Endothelial cell of hepatic sinusoid (primary cell): ENCODE measurements at regions not wholly inside any gene's neighbourhood (a gene's known extent, or its start where the extent isn't known, plus 50 kb on each side); places are given as distances from the start of the nearest gene placed in this dataset.
"Not testable (repeated sequence)": the region's sequence is repeated elsewhere in the genome, so short reads cannot be mapped to it uniquely, and the experiment has no call there.

ENCODE experiments used
- in situ Hi-C: cut with HindIII; loops from 2 replicates; pipeline ENCODE4 v1.10.0; 2017; ENCODE audit warnings: low sequenced_read_pairs

DNA sequence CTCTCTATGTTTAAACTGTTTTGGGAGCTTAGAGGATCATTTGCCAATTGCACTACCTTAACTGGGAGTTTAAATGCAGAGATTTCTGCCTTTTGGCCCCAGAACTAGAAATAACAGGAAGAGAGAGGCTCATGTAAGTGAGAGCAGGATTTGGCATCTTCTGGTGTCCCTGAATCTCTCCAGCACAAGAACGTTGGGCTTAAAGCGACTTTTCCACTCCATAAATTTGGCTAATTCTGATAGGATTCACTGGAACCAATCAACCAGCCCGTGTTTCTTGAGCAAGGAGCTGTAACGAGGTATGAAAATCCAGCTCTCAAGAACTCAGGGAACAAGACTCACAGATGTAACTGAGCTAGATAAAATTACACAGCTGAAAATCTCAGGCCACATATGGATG is 181.0 kb downstream of the C1D start:
- in situ Hi-C loops = no loop called here

DNA sequence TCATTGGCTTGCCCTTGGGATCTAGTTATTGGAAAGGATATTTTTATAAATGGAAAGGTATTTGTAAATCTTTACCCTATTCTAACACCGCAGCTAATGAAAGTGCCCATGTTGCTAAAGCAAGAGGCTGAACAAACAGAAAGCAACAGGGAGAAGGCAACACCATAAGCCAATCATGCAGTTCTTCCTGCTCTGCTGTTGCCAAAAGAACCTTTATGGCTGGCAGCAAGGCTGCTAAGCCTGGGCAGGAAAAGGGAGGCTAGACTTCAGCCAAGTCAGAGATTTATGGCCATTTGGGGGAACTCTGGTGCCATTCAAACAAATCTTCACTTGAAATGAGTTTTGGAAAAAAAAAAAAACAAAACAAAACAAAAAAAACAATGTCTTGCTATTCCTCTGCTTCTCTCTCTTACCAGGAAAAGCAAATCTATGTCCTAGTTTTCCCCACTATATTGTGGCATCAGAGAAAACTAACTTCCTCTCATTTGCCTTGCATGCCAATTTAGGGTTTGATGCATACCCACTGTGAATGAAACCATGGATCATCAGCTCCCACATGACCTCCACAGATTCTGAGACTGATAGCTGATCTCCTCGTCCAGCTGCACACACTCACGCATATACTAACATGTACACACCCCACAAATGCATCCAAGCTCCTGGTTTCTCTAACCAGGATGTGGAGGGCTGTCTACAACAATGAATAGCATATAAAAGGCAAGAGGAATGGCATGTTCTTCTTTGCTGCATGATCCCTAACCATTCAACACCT is 179.3 kb downstream of the C1D start:
- in situ Hi-C loops = no loop called here

DNA sequence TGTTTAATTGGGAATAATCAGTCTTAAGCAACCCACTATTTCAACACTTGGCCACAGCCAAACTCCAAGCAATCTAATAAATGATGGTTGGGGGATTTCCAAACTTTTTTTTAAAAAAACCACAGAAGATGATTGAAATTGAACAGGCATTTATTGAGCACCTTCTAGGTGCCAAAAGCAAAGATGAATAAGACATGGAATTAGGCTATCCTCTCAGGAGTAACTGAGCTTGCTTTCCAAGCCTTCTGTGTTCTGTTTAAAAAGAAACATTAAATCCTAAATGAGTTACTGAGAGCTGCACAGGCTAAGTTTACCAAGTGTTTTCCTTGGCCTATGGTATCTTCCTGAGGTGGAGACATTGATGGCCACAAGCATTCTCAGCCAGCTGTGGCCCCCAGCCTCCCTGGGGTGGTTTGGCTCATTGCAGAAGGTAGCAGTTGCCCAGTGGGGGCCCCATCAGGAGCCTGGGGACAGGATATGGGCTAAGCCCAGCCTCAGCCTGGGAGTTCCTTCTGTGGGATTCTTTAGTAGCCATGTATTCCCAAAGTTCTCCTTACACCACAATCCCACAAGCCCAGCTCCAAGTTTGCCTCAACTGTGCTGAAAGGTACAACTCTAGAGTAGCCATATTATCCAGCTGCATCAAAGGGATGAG is 174.3 kb downstream of the C1D start:
- in situ Hi-C loops = no loop called here

DNA sequence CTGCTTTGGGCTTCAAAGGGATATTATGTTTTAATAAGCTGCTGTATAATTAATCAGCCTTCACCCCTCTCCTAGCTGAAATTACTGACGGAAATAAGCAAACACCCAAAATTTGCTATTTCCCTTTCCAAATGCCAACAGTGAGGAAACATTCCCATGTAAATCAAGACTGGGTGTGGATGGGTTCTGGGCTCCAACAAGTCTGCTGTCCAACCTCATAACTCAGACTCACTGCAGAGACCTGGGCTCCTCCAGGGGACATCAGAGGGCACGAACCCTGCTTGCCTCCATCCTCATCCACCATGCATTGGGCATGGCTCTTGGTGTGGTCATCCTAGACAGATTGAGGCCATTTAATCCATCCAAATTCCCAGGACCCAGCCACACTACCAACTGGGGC is 173.7 kb downstream of the C1D start:
- in situ Hi-C loops = no loop called here

DNA sequence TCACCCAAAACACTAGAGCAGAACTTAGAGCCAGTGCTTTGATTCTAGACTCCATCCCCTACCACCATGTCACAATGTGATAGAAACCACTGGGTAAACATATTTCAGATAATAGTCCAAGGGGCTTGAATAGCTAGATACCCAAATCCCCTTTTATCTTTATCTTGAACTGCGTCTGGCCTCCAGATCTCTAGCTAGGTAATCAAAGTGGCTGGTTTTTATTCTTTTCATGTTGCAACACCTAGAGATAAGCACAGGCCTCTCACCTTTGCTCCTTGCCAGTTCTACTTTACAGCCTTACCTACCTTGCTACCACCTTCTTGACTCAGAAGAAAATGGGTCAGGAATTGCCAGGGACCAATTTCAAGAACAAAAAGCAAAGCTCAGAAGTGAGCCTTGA is 171.2 kb downstream of the C1D start:
- in situ Hi-C loops = no loop called here

DNA sequence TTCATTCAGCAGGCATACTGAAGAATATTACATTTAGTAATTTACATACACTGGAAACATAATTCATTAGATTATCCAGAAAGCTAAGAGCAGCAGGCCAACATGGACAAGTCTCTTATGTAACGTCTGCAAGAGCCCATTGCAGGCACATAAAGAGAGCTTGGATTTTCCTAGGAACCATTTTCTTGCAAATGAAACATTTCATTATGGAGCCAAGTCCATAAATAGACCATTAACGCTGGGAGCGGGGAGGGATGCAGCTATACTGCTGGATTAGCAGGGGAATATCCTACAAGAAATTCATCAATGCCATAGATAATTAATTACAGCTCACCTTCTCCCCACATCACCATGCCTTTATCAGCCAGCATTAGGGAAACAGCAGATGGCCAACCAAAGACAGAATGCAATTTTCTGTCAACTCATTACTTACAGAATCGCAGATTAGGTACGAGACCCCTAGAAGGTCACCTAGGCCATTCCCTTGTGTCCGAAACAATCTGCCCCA is 170.4 kb downstream of the C1D start:
- in situ Hi-C loops = no loop called here

DNA sequence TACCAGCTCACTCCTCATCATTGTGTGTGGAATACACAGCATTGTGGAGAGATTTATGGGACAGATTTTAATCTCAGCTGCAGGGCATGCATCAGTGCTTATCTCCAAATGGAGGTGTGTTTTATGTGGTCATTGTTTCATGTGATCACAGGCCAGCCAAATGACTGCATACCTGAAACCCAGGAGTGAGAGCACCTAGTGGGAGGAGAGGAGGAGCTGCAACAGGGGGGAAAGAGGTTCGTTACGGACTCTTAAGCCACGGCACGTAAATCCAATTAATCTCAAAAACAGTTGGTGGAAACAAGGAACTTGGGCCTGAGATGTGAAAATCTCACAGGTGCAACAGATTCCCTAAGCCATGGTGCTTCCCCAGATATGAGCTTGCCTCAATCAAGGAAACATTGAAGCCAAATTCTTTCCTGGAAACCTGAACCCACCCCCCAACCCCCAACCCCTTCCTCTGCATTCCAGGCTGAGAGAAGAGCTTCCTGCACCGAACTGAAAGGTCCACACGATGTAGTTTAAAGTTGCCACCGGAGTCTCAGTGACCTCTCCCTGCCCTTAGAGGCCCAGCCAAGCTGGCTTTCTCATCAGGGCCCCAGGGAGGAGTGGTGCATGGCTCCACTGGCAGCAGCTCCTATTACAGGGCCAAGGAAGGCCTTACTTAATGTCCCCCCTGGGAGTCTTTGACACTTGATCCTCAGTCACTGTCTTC is 167.4 kb downstream of the C1D start:
- in situ Hi-C loops = no loop called here

DNA sequence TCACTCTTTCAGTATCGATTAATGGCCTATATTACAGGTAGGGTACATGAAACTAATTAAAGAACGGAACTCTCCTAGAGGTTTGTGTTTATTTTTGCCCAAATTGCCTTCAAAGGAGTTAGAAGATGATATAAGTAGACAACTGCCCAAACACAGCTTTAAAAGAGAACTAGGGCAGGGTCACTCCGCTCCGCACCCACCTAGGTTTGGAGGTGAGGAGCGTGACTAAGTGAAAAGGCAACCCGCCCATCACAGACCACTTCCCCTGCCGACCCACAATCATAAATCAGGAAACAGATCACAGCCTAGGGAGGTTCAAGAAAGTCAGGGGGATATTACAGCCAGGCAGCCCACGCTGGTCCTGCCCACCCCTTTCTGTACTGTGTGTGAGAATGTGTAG is 166.7 kb downstream of the C1D start:
- in situ Hi-C loops = no loop called here

DNA sequence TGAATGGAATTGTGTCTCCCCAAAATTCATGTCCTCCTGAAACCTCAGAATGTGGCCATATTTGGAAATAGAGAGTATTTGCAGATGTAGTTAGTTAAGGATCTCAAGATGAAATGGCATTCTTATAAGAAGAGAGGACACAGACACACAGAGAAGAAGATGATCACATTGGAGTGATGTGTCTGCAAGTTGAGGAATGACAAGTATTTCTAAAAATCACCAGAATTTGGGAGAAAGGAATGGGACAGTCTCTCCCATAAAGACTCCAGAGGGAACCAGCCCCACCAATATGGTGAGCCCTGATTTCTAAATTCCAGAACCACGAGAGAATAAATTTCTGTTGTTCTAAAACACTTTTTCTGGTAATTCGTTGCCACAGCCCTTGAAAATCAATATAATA is 166.3 kb downstream of the C1D start:
- in situ Hi-C loops = no loop called here

DNA sequence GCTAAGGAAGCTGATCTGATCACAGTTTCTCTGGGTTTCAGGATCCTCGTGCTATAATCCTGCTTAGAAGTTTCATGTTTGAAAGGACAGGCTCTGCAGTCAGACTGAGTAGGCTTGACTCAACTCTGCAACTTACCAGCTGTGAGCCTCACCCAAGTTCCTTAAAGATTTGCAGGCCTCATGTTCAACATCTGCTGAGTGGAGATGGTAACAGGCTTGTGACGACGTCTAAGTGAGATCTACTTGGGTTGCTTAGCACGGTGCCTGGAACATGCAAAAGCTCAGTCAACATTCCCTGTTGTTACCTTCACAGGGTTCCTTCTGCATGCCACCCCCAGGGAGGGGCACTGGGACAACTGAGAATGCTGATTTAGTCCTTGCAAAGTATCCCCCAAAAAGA is 164.2 kb downstream of the C1D start:
- in situ Hi-C loops = no loop called here

DNA sequence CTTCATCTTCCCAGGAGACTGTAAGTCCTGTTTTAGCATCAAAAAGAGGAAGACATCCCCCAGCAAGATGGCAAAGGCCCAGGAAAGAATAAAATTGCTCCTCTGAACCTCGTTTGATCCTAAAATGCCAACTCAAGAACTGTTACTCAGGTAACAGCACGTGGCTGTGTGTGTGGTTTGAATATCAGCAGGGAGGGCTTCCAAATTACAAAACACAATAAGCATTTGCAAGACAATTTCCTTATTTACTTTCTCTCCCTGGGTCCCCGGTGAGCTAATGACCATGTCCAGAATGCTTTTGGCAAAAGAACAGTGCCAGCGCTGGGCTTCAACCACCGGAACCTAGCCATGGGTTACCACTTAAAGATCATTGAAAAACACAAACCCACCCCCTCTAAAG is 163.6 kb downstream of the C1D start:
- in situ Hi-C loops = no loop called here

DNA sequence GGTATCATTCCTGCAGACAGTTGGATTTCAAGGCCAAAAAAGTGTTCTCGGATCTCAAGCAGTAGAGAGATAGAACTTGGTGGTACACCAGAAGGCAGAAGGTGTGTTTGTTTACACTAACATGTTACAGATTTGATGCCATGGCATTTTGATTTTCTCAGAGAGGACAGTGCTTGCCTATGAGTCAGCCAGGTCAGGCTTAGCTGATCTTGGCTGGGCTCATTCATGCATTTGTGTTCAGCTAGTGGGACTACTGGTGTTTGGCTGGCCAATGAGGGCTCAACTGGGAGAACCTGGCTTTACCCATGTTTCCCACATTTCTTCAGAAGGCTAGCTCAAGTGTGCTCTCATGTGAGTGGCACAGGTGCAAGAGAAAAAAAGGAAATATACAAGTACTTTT is 162.0 kb downstream of the C1D start:
- in situ Hi-C loops = no loop called here

DNA sequence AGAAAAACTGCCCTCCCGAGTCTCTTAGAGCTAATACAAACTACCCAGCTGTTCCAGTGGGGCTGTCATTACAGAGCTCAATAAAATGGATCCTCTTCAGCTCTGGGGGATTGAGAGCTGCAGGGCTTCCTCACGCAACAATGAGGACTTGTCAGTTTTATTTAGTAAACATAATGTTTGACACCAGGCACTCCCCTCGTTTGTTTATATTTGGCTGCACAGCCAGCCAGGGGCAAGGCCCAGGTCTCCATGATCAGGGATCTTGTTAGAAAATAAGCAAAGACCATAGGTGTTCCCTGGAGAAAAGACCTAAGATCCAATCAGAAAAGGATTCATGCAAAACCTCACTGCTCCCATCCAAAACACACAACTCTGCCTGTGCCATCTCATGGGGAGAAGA is 158.2 kb downstream of the C1D start:
- in situ Hi-C loops = no loop called here

DNA sequence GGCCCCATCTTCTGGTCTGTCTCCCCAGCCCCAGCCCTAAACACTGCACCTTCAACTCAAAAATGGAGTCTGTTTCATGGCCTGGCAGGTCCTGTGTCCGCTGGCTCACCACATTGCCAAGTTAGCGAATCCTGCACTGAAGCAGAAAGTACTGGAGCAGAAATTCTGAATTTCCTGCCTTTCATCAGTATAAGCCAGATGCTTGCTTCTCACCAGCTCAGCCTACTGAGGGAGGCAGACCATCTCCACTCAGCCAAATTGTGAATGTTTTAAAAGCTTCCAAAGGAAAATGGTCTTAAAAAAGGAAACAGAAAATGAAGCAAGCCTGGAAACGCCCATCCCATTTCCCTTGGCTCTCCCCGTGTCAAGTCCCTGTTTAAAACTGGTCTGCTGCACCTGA is 157.8 kb downstream of the C1D start:
- in situ Hi-C loops = no loop called here

DNA sequence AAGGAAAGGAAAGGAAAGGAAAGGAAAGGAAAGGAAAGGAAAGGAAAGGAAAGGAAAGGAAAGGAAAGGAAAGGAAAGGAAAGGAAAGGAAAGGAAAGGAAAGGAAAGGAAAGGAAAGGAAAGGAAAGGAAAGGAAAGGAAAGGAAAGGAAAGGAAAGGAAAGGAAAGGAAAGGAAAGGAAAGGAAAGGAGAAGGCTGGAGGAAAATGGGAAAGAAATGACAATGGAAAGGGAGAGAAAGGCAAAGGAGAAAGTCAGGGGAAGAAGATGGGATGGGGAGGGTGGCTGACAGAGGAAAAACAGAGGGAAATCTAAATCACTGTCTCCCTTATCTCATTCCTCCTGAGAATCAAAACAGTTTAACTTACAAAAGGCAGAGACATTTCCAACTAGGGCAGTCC is 156.3 kb downstream of the C1D start:
- in situ Hi-C loops = not testable (repeated sequence)

DNA sequence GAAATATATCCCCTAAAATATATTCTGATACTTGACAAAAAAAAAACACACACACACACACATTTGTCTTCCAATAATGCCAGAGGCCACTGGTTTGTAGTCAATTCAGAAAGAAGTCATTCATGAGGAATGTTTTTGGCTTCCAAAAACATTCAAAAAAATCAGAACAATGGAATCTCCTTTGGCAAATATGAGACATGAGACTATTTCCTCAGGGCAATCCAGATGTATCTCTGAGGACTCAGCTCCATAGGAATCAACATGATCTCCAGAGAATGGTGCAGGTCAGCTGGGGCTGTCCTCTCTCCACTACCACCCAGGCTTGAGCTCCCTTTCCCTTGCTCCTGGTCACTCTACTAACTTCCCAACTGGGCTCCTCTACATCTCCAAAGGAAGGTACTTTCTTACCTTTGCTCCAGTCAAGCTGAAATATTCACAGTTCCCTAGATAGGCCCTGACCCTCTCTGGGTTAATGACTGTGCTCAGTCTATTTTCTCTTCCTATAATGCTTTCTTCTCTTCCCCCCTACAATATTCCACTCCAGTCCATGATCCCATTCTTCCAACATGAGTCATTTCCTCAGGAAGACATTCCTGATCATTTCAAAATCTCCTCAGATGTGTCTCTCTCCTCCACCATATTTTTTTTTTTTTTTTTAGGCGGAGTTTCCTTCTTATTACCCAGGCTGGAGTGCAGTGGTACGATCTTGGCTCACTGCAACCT is 145.3 kb downstream of the C1D start:
- in situ Hi-C loops = no loop called here

DNA sequence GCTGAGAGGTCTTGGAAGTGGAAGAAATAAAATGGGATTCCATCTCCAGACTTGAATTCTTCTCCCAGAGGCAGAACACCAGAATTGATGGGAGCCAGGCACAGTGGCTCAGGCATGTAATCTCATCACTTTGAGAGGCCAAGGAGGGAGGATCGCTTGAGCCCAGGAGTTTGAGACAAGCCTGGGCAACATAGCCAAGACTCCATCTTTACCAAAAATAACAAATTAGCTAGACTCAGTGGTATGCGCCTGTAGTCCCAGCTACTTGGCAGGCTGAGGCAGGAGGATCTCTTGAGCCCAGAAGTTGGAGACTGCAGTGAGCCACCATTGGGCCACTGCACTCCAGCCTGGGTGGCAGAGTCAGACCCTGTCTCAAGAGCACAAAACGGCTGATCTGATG is 144.3 kb downstream of the C1D start:
- in situ Hi-C loops = no loop called here

DNA sequence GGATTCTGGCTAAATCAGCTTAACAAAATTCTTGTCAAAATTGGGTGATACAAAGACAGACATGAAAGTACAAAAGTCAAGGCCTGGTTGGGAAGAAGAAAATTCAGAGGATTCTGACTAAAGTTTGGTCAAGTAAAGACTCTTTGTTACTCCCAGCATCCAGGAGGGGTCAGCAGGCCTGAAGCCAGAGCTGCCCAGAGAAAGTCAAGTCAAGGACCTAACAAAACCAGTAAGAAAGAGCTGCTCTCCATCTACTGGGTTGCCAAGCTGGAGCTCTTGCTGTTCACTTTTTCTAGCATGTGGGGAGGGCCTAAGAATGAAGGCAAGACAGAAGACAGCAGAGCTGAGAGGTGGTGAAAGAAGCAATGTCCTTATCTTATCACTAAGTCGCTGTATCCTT is 143.3 kb downstream of the C1D start:
- in situ Hi-C loops = no loop called here

DNA sequence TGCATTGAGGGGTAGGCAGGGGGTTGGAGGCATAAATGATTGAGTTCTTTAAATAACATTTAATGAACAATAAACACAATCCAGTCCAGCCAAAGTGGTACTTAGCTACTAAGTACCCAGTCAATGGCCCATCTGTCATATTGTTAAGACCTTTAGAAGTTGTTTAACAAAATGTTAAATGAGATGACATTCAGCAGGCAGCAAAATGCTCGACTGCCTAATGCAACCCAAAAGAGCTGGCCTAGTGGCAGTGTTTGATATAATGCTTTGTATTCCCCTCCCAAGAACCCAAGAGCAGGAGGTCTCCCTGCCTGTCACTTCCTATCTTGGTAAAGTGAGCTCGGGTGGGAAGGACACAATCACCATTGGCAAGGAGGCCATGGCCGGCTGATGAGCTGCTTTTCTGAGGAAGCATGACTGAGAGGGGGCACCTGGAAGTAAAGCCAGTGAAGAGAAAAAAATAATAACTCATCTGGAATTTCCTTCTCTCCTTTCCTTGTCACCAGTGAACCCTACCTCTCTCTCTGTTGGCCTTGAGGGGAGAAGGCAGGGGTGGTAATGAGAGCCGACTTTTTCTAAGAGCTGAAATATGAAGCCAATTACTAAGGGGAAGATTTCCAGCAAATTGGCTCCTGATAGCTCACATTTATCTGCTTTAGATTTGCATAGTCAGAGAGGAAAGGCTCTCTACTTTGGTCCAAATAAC is 140.6 kb downstream of the C1D start:
- in situ Hi-C loops = no loop called here

DNA sequence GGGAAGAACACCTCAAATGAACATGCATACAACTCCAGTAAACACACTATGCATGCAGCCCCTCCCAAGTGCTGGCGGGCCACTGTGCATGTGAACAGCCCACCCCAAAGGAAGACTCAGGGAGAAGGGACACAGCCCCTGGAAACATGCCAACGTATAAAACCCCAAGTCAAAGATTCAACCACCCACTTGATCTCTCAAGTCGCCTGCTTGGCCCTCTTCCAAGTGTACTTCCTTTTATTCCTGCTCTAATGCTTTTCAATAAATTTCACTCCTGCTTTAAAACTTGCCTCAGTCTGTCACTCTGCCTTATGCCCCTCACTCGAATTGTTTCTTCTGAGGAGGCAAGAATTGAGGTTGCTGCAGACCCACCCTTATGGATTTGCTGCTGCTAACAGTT is 139.1 kb downstream of the C1D start:
- in situ Hi-C loops = no loop called here

DNA sequence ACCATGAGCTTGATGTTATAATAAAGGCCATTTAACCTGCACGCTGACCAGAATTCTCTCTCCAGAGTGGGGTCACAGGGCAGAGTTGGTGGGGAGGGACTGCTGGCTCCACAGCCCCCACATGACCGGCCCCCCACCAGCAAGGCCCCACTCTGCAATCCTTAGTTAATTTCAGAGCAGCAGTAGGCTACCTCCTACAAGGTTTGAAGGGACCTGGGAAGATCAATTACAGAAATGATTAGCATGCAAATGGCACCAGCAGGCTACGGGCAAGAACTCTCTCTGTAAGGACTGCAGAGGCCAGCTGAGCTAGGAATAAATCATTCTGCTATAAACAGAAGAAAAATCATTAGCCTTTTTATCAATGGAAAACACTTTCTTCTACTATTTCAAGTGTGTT is 135.3 kb downstream of the C1D start:
- in situ Hi-C loops = loop anchor here (5.0 kb wide), 1 partner anchor 80 kb away; no protein-coding TSS in a partner anchor
